Skeletal muscle cell (primary cell): ENCODE measurements at regions not wholly inside any gene's neighbourhood (a gene's known extent, or its start where the extent isn't known, plus 50 kb on each side); places are given as distances from the start of the nearest gene placed in this dataset.
A peak's percentile ranks its signal among the peaks of the same experiment; 100 is the strongest.
"Not testable (repeated sequence)": the region's sequence is repeated elsewhere in the genome, so short reads cannot be mapped to it uniquely, and the experiment has no call there.

ENCODE experiments used
- DNase-seq: peaks from one replicate; pipeline ENCODE4 v3.0.0-alpha.2; 2010; ENCODE audit warnings: low read depth
- H3K4me3 ChIP-seq: 2 replicates; pipeline ENCODE4 v1.5.1; 2011; ENCODE audit warnings: low read depth, mild to moderate bottlenecking, control low read depth, low read length, moderate library complexity

DNA sequence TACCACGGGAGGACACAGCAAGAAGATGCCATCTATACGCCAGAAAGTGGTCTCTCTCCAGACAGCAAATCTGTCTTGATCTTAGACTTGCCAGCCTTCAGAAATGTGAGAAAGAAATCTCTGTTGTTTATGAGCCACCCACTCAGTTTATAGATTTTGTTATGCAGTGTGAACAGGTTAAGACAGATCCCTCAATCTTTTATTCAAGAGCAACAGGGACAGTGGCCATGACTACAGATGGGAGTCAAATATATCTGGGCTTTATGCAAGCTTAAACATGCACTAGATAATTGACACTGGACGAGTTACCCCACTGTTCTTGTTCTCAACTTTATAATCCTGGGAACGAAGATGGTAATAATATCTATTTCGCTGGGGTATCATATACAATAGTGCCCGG is 288.7 kb downstream of the RPAP3 start:
- no peak for DNase-seq
- no peak overlapping the region for H3K4me3 ChIP-seq

DNA sequence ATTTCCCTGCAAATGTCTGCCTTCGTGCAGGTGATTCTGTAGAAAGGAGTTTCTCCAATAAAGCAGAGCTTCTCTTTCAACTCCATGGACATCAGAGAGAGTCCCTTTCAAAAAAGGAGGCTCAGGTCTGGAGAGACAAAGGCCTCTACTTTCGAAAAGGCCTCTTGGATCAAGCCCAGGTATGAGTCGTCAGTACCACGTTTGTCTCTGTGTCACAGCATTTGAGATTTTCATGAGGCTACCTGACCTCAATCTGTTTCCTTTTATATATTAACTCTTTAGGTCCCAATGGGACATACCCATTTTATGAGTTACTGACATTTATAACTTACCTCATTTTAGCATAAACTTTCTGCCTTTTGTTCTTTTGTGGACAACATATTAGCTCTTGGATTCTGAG is 290.8 kb downstream of the RPAP3 start:
- no peak overlapping the region for H3K4me3 ChIP-seq
- DNase-seq = no peak

DNA sequence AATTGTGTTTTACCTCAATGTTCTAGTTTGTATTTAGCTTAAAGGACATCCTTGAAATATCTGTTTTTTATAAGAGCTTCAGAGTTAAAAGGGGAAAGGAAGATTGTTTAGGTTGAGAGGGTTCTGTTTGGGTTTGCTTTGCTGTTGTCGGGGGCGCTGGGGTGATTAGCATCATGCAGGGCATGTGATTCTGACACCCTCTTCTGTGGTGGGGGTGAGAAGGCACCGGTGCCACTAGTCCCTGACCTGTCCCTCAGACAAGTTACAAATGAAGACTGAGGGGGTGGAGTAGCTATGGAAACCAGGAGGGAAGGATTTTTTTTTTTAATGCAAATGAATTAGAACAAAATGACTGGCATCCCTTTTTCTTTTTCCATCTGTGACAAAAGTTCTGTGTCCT is 291.3 kb downstream of the RPAP3 start:
- no peak overlapping the region for H3K4me3 ChIP-seq
- DNase-seq = no peak

DNA sequence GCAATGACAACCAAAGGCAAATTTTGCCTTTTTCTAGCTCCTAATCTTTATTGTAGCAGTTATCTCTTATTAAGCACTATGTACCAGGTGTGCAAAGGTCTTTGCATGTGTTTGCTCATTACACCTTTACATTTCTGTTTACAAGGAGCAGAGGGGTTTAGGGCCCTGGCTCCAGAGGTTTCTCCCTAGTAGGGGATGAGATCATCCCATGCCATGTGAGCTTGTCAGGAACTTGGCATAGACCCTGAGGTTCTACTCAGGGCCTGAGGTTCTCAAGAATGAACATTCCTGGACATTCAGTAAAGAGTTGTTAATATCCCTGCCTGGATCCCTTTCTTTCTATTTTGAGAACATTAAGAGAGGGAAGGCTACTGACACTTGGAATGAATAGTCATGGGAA is 292.0 kb downstream of the RPAP3 start:
- no peak for DNase-seq
- no peak overlapping the region for H3K4me3 ChIP-seq

DNA sequence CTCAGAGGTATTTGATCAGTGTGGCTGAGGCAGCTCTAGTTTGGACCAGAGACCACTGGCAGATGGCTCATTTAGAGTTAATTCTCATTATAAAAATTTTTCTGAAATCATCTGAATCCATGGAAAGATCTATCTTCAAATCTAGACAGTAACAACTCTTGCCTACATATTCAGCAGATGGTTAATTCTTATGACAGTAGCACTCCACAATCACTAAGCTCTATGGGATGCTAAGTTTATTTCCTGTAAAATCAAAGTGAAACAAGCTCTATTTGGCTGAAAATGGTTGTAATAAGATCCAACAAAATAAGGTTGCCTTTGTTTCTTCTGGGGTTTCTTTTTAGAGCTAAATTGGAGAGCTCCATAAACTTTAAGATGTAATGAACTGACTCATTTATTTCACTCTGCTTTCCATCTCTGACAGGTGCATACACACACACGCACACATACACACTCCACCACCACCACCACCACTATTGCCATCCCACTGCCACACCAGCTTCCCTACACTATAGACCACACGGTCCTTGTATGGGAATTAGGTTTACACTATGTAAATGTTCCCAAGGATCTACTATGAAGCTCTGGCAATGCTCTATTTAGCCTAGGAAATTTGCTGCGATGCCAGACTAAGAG is 293.1 kb downstream of the RPAP3 start:
- DNase-seq = no peak
- H3K4me3 ChIP-seq = no peak overlapping the region

DNA sequence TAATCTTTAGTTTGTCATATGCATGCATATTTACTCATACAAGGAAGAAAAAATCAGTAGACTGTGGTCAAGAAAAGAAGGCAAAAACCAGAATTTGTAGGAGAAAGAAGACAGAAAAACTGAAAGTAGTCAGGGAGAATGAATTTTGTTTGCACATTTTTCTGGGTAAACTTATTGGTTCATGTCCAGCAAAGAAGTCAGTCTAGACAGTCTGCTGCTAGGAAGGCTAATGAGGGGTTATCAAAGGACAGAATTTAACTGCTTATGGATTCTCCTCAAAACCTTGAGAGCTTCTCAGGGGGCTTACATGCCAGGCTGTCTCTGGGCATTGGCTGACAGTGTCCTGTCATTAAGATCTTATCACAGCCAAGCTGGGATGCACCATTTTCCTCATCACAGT is 293.9 kb downstream of the RPAP3 start:
- DNase-seq = no peak
- no peak overlapping the region for H3K4me3 ChIP-seq

DNA sequence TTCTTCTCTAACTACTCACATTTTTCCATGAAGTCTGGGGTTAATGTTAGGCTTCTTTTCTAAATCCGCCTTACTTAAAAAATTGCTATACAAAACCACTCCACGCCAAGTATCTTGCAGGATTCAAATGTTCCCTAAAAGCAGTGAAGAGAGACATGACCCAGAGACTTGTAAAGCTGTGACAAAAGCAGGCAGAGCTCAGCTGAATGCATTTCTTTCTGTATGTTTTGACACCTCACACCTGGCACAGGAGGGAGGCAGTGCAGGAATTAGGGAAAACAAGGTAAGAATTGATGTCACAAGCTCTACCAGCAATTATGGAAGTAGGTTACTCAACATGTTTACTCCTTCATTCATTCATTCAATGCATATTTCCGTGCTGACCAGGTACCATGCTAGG is 295.0 kb downstream of the RPAP3 start:
- no peak overlapping the region for H3K4me3 ChIP-seq
- no peak for DNase-seq

DNA sequence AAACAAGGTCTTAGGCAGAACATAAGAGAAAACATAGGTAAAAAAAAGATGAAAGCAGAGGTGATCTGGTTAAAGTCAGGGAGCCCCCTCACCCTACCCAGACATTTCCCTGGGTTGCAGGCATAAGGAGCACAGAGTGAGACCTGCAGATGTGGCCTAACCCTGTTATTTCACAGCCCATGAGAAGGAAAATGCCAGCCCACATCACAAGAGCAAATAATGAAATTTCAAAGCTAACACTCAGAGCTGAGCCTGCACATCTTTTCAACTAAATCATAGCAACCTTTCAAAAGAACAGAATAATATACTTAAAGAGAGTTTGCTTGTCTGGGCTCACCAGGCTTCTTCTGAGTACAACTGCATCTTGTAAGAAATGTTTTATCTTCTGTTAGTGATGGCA is 295.4 kb downstream of the RPAP3 start:
- no peak for DNase-seq
- no peak overlapping the region for H3K4me3 ChIP-seq

DNA sequence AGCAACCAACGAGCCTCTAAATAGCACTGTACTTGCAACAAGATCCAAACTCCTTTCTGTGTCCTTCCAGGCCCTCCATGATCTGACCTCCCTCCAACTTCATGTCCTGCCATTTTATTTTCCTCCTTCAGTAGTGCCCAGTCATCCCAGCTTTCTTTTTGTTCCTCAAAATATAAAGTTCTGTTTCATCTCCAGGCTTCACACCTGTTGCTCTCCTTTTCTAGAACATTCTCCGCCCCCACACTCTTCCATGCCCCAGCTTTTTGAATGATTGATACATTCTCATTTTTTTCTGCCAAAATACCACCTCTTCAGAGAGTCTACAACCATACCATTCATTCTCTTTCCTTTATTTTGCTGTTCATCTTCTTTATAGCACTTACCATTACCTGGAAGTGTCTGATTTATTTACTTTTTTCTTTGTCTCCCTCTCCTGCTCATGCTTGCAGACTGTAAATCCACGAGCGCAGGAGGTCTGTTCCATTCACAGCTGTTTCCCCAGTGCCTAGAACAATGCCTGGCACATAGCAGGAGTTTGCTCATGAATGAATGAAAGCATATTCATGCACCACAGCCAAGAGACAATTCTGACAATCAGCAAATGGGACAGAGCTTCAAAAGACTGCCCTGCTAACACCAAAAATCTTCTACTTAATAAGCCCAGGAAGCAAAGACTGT is 296.4 kb downstream of the RPAP3 start:
- H3K4me3 ChIP-seq = no peak overlapping the region
- DNase-seq = no peak

DNA sequence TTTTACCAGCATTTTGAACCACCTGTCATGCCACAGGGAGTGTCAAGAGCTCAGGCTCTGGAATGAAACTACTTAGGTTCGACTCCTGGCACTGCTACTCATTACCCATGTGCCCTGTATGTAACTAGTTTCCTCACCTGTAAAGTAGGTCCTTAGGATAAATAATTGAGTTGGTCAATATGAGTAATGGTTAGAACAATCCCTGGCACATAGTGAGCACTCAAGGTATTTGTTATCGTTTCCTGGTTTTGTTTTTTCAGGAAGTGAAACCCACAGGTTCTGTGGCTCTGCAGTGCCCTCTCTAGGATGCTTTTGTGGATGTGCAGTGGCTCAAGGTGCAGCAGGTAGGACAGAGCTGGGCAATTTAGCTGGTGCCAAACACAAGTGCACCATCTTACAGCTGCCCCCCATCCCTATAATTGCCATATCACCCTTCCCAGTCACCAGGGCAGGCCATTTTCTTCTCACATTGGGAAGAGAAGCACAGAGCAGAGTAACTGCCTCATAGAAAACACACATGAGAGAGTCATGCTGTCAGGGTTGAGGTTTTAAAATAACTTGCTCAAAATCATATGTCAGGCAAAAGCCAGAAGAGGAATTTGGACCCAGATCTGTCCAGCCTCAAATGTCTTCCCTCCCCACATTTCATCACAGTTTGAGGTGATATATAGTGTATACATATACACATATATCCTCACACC is 297.5 kb downstream of the RPAP3 start:
- H3K4me3 ChIP-seq = no peak overlapping the region
- DNase-seq = no peak

DNA sequence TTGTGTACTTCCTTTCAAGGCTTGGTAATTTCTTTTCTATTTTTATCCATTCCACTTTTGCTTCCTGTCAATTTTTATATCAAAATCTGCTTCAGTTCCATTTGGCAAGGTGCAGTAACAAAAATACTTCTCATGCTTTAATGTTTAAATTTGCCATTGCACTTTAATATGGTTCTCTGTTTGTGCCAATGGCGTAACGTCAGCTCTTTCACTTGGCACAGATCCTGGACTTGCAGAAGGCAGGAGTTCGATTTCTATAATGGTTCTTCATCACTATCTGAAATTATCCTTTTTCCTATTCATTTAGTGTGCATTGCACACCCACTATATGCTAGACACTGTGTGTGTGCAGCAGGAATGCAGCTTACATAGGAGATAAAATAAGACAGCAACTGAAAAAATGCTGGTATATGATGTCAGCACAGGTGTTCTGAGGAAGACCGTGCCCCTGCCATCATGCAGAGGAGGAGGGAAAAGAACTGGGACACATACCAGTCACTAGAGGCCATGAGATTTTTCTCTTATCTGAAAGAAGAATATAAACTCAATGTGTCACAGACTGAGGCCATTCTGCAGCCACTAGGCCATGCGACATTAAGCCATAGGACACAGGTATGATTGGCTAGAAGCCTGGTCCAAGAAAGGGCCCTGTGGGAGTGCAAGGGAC is 298.2 kb downstream of the RPAP3 start:
- no peak for DNase-seq
- no peak overlapping the region for H3K4me3 ChIP-seq

DNA sequence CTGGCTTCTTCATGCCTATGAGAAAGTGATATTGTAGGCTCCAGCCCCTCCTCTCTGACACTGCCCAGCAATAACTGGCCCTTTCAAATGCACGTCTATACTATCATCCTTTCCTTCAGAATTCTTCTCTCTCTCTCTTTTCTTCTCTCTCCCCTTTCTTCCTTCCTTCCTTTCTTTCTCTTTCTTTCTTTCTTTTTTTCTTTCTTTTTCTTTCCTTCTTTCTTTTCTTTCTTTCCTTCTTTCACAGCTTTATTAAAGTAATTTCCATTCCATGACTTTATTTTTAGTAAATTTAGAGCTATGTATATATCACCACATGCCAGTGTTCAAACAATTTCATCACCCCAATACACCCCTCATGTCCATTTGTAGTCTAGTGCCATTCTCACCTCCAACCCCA is 302.1 kb downstream of the RPAP3 start:
- no peak overlapping the region for H3K4me3 ChIP-seq
- no peak for DNase-seq

DNA sequence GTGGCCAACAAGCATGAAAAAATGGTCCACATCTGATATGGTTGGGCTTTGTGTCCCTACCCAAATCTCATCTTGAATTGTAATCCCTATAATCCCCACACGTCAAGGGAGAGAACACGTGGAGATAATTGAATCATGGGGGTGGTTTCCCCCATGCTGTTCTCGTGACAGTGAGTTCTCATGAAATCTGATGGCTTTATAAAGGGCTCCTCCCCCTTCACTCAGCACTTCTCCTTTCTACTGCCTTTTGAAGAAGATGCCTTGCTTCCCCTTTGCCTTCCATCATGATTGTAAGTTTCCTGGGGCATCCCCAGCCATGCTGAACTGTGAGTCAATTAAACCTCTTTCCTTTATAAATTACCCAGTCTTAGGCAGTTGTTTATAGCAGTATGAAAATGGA is 304.6 kb downstream of the RPAP3 start:
- DNase-seq, H3K4me3 ChIP-seq: not testable (repeated sequence)

DNA sequence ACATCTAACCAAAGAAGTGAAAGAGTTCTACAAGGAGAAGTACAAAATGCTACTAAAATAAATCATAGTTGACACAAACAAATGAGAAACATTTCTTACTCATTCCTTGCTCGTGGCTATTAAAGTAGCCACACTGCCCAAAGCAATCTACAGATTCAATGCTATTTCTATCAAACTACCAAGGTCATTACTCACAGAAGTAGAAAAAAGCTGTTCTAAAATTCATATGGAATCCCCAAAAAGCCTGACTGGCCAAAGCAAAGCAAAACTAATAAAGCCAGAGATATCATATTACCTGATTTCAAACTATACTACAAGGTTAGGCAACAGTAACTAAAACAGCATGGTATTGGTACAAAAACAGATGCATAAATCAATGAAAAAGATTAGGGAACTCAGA is 305.6 kb downstream of the RPAP3 start:
- no peak overlapping the region for H3K4me3 ChIP-seq
- no peak for DNase-seq

DNA sequence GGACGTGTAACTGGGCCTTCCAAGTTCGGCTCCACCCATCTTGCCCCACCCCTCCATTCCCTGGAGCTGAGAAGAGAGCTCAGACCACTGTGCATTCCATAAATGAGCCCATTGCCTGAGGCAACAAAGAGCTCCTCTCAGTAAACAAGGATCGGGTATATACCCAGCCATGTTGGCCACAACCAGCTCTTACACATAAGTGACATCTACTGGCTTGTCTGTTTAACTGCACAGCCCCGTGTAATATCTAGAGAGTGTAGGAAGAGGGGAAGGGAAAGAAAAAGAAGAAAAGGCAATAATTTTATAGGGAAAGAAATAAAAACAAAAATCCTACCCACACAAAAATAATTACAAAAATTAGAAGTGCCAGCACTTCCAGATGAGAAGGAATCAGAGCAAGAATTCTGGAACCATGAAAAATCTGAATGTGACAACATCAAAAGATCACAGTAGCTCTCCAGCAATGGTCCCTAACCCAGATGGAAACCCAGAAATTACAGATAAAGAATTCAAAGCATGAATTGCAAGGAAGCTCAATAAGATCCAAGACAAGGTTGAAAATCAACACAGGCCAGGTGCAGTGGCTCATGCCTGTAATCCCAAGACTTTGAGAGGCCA is 308.1 kb downstream of the RPAP3 start:
- no peak overlapping the region for H3K4me3 ChIP-seq
- peak; percentile 34 for DNase-seq

DNA sequence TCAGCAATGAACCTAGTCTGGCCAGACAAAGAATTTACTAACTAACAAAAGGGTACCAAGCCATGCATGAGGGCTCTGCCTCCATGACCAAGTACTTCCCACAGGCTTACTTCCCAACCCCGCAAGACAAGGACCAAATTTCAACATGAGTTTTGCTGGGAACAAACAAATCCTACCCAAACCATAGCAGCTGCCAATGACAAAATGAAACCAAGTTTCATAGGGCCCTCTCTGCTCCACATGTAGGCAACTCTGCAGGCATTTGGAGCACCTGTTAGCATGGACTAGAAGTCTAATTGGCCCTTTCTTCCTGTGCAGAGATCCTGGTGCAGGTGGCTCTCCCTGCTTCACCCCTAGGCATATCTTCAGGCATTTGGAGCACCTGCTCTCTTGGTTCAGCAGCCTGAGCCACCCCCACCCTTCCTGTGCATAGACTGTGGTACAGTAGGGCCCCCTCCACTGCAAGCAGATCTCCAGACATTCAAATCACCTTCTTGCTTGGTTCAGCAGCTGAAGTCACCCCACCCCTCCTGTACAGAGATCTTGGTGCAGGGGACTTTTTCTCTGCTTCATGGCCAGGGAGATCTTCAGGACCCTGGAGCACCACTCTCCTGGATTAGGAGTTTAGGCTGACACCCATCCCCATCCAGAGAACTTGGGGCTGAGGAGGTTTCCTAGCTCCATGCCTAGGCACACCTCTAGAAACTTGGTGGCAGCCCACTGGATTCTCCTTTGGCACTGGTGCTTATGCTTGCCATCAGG is 308.7 kb downstream of the RPAP3 start:
- DNase-seq = no peak
- no peak overlapping the region for H3K4me3 ChIP-seq

DNA sequence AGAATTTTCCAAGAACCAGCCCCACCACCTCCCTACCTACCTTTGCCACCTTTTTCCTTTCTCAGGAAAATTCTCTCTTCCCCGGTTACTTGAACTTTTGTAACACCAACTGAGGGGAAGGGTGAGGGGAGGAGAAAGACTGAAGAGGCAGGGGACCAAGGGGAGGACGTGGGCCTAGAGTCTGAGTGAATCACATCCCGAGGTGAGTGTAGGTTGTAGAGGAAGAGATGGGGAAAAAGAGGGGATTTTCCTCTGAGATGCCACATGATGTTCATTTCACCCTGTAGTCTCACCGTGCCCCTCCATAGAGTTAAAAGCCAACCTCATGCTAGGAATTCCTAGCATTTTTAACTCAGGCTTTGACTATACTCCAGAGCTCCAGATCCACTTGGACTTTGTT is 311.8 kb downstream of the RPAP3 start:
- no peak overlapping the region for H3K4me3 ChIP-seq
- no peak for DNase-seq

DNA sequence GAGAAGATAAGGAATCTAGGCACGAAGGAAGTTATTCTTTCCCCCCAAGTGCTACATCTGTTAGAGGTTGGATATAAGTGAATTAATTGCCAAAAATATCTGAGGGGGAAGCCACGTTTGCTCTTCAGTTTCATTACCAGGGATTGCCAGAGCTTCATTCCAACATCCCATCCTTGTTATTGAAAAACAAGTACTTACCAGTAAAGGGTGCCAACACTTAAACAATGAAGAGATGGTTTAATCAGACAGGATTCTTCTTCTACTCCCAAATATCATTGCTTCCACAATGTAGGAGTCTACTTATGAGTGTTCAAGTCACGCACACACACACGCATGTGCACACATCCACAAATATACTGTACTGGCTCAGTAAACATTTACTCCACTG is 312.4 kb downstream of the RPAP3 start:
- no peak for DNase-seq
- H3K4me3 ChIP-seq = no peak overlapping the region

DNA sequence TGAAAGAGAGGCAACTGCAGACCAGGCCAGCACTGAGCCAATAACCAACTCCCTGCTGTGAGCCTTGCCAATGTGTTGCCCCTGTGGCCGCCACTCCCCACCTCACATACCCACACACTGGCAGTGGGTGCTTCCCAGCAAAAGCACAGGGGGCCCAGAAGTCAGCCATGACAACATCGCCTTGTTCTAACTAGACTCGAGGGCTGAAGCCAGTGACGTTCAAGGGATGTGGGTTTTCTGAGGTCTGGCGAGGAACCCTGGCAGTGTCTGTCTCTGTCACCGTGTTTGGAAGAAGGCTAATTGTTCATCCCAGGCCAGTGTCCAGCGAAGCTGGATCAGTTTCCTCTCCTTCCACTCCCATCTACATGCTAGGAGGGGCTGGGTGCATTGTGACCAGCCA is 311.8 kb upstream of the AMIGO2 start:
- H3K4me3 ChIP-seq = no peak overlapping the region
- no peak for DNase-seq
